ENCODE measurements at regions not wholly inside any gene's neighbourhood (a gene's known extent, or its start where the extent isn't known, plus 50 kb on each side); places are given as distances from the start of the nearest gene placed in this dataset.

DNA sequence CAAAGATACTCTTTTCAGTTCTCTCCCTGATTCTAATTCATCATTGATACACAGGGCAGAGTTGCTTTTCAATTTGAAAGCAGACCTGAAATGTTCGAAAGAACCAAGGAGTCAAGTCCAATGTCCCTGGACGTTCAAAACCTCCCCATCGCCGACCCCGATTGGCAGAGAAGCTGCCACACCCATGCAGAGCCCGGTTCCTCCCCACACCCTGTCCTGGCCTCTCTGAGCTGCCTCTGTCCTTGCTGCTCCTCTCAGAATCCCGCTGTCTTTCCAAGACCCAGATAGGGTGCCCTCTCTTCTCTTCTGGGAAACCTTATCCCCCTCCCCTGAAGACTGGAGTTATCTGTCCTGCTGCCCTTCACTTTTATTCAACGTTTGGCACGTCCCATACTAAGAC, 52.3 kb upstream of the CITED2 start:
- in situ Hi-C loops (cut with MboI): no loop called here
- peak; percentile 79 for ATAC-seq
- CTCF ChIA-PET (ENCODE audit: low intra/inter-chr PET ratio): no interaction called here
- FAIRE-seq: peak; percentile 40
- intact Hi-C loops (cut with micrococcal nuclease): no loop called here
- Histone ChIP-seq H3K36me3 (ENCODE audit: control insufficient read depth, insufficient read depth, low read length) (no peaks in the 10 kb centered on the region), H3K9me3 (replicated peaks; ENCODE audit: control insufficient read depth, insufficient read depth, low read depth, low read length) (no peaks in the 10 kb centered on the region), H3K4me3 (no peak overlapping the region), H3K79me2 (ENCODE audit: control insufficient read depth, insufficient read depth, low read length) (no peaks in the 10 kb centered on the region), H3K4me2 (ENCODE audit: insufficient read depth, low read length) (peak overlapping the region; percentile 57), H3K9me1 (ENCODE audit: control insufficient read depth, insufficient read depth, low read length) (no peaks in the 10 kb centered on the region), H3K27ac (ENCODE audit: extremely low read depth, low read depth, low read length) (no peak overlapping the region), H3K27me3 (ENCODE audit: control insufficient read depth in 2 of 2, insufficient read depth in 2 of 2, low read length in 2 of 2) (no peaks in the 10 kb centered on the region), H3K9ac (ENCODE audit: insufficient read depth in 1 of 2, low read depth in 2 of 2, low read length in 2 of 2) (0 out of 4 replicates have a peak overlapping the region, but pooled peaks of 1 of the 2 experiments have one; percentile 4), H2AFZ (ENCODE audit: low read depth, low read length) (peak overlapping the region; percentile 88), H3K4me1 (replicated peaks in 1 of 2; ENCODE audit: control insufficient read depth in 2 of 2, insufficient read depth in 2 of 2, low read length in 2 of 2) (peaks cover 3 to 17% of the 10 kb centered on the region in 2 experiments; a peak in 4 of 5 replicates), H4K20me1 (replicated peaks; ENCODE audit: control insufficient read depth, insufficient read depth, low read length) (no peaks in the 10 kb centered on the region)
- 26% methylated on average over 9 of the region's 9 CpGs for WGBS (ENCODE audit: insufficient coverage, low coverage, missing lambda C conversion rate)
- peak; percentile 31 to 59 (median 42) for DNase-seq (ENCODE audit: extremely low read depth in 1 of 4, low spot score in 3 of 4)
- no TSS peak for BruUV-seq (replicated peaks)
- POLR2A ChIA-PET: interaction anchor here (0.6 to 1.9 kb wide), 4 partner anchors 9 to 51 kb away, joined by 3 to 6 read pairs (median 4); no protein-coding TSS in a partner anchor
- TF ChIP-seq CHD1 (IDR thresholded peaks at IDR 0.05; ENCODE audit: low read length) (no peak), ADNP (tag; IDR thresholded peaks at IDR 0.05) (no peak), COPS2 (conservative IDR thresholded peaks at IDR 0.05) (no peak)

DNA sequence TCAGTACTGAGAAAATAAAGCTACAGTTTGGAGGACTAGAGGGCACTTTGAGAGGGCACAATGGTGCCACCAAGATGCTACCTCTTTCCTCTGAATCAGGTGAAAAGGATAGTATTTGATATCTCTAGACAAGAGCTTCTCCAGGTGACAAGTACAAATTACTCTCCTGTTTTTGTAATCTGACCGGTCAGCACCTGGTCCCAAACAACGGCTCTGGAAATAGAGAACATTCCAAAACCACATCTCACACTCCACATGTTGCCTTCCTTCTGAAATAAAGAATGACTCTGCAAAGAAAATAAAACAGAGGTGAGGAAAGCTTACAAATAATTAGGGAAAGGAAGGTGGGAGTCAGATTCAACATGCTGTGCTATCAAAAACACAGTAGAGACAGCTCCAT, 51.3 kb upstream of the CITED2 start:
- POLR2A ChIA-PET: interaction anchor here (0.5 to 1.9 kb wide), 3 partner anchors 10 to 1515 kb away, joined by 3 to 6 read pairs (median 6); no protein-coding TSS in a partner anchor
- CTCF ChIA-PET (ENCODE audit: low intra/inter-chr PET ratio): no interaction called here
- DNase-seq (ENCODE audit: extremely low read depth in 1 of 4, low spot score in 3 of 4) (no peak), FAIRE-seq (no peak), ATAC-seq (no peak)
- no peak overlapping the region for H3K27ac ChIP-seq (ENCODE audit: extremely low read depth, low read depth, low read length)
- no peaks in the 10 kb centered on the region for H3K36me3 ChIP-seq (ENCODE audit: control insufficient read depth, insufficient read depth, low read length)
- in situ Hi-C loops (cut with MboI) (no loop called here), intact Hi-C loops (cut with micrococcal nuclease) (no loop called here)
- H4K20me1 ChIP-seq (replicated peaks; ENCODE audit: control insufficient read depth, insufficient read depth, low read length): no peaks in the 10 kb centered on the region
- H3K4me2 ChIP-seq (ENCODE audit: insufficient read depth, low read length): no peak overlapping the region
- H3K79me2 ChIP-seq (ENCODE audit: control insufficient read depth, insufficient read depth, low read length): no peaks in the 10 kb centered on the region
- no peak overlapping the region for H3K4me3 ChIP-seq
- H2AFZ ChIP-seq (ENCODE audit: low read depth, low read length): 0 out of 2 replicates have a peak overlapping the region, but pooled peaks have one; percentile 1
- H3K4me1 ChIP-seq (replicated peaks in 1 of 2; ENCODE audit: control insufficient read depth in 2 of 2, insufficient read depth in 2 of 2, low read length in 2 of 2): peaks cover 3 to 17% of the 10 kb centered on the region in 2 experiments; a peak in 4 of 5 replicates
- H3K27me3 ChIP-seq (ENCODE audit: control insufficient read depth in 2 of 2, insufficient read depth in 2 of 2, low read length in 2 of 2): no peaks in the 10 kb centered on the region
- 34% methylated on average over 2 of the region's 2 CpGs for WGBS (ENCODE audit: insufficient coverage, low coverage, missing lambda C conversion rate)
- no peak overlapping the region for H3K9ac ChIP-seq (ENCODE audit: insufficient read depth in 1 of 2, low read depth in 2 of 2, low read length in 2 of 2)
- no peaks in the 10 kb centered on the region for H3K9me1 ChIP-seq (ENCODE audit: control insufficient read depth, insufficient read depth, low read length)
- no TSS peak for BruUV-seq (replicated peaks)
- no peaks in the 10 kb centered on the region for H3K9me3 ChIP-seq (replicated peaks; ENCODE audit: control insufficient read depth, insufficient read depth, low read depth, low read length)
- TF ChIP-seq TEAD4 (IDR thresholded peaks at IDR 0.05; ENCODE audit: low read length): peak; percentile 30; the same call in 1 of the 2 replicates
- no peak for TF ChIP-seq TEAD4 (CRISPR knock-in tag; IDR thresholded peaks at IDR 0.05; ENCODE audit: borderline replicate concordance)
- TF ChIP-seq RBM39 (optimal IDR thresholded peaks at IDR 0.05; ENCODE audit: low read depth, low read length): no peak
- TF ChIP-seq RCOR1 (IDR thresholded peaks at IDR 0.05; ENCODE audit: borderline replicate concordance in 1 of 2, low read depth in 2 of 2, low read length in 2 of 2): no peak
- no peak for TF ChIP-seq NRF1 (conservative IDR thresholded peaks at IDR 0.05 in 1 of 2, IDR thresholded peaks at IDR 0.05 in 1 of 2)
- no peak for TF ChIP-seq TSC22D4 (tag; IDR thresholded peaks at IDR 0.05)
- no peak for TF ChIP-seq ILK (tag; IDR thresholded peaks at IDR 0.05; ENCODE audit: borderline replicate concordance, low read depth)
- TF ChIP-seq CBFA2T3 (IDR thresholded peaks at IDR 0.05): 0 out of 2 replicates have a peak, but pooled peaks have one; percentile 17
- TF ChIP-seq, protein P1, sequence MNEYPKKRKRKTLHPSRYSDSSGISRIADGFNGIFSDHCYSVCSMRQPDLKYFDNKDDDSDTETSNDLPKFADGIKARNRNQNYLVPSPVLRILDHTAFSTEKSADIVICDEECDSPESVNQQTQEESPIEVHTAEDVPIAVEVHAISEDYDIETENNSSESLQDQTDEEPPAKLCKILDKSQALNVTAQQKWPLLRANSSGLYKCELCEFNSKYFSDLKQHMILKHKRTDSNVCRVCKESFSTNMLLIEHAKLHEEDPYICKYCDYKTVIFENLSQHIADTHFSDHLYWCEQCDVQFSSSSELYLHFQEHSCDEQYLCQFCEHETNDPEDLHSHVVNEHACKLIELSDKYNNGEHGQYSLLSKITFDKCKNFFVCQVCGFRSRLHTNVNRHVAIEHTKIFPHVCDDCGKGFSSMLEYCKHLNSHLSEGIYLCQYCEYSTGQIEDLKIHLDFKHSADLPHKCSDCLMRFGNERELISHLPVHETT (CRISPR knock-in tag; conservative IDR thresholded peaks at IDR 0.05 in 1 of 2, IDR thresholded peaks at IDR 0.05 in 1 of 2): no peak
- no peak for TF ChIP-seq MXI1 (IDR thresholded peaks at IDR 0.05; ENCODE audit: low read depth, low read length)
- TF ChIP-seq POLR2G (IDR thresholded peaks at IDR 0.05; ENCODE audit: low read depth, low read length): no peak
- no peak for TF ChIP-seq NCOA2 (IDR thresholded peaks at IDR 0.05; ENCODE audit: partially characterized antibody in 2 of 2)
- TF ChIP-seq MEIS2 (IDR thresholded peaks at IDR 0.05; ENCODE audit: partially characterized antibody): peak; percentile 26

Measured in K562 (cell line).